ENCODE measurements at regions not wholly inside any gene's neighbourhood (a gene's known extent, or its start where the extent isn't known, plus 50 kb on each side); places are given as distances from the start of the nearest gene placed in this dataset.
A peak's percentile ranks its signal among the peaks of the same experiment; 100 is the strongest.
"Not testable (repeated sequence)": the region's sequence is repeated elsewhere in the genome, so short reads cannot be mapped to it uniquely, and the experiment has no call there.

GRCh38 chr10:124164264-124164663 lies 70.9 kb upstream of the CHST15 start:
- peak; percentile 35 for DNase-seq (ENCODE audit: low spot score)

- DNase-seq (ENCODE audit: low spot score): no peak
Observed at GRCh38 chr10:124162774-124163354, 69.5 kb upstream of the CHST15 start.

- DNase-seq (ENCODE audit: low spot score): no peak
Observed at GRCh38 chr10:124162136-124162535, 68.7 kb upstream of the CHST15 start.

- DNase-seq (ENCODE audit: low spot score): no peak
Observed at GRCh38 chr10:124161601-124162000, 68.2 kb upstream of the CHST15 start.

GRCh38 chr10:124160943-124161582 lies 67.7 kb upstream of the CHST15 start:
- DNase-seq (ENCODE audit: low spot score): no peak

- DNase-seq (ENCODE audit: low spot score): no peak
Observed at GRCh38 chr10:124160176-124160575, 66.8 kb upstream of the CHST15 start.

- DNase-seq (ENCODE audit: low spot score): no peak
Observed at GRCh38 chr10:124159153-124159552, 65.8 kb upstream of the CHST15 start.

- DNase-seq (ENCODE audit: low spot score): no peak
Observed at GRCh38 chr10:124158592-124158991, 65.2 kb upstream of the CHST15 start.

- no peak for DNase-seq (ENCODE audit: low spot score)
Observed at GRCh38 chr10:124157271-124157681, 63.9 kb upstream of the CHST15 start.

GRCh38 chr10:124156524-124157260 lies 63.3 kb upstream of the CHST15 start:
- no peak for DNase-seq (ENCODE audit: low spot score)

- DNase-seq (ENCODE audit: low spot score): no peak
Observed at GRCh38 chr10:124155781-124156435, 62.5 kb upstream of the CHST15 start.

- peak; percentile 25 for DNase-seq (ENCODE audit: low spot score)
Observed at GRCh38 chr10:124153023-124153826, 59.8 kb upstream of the CHST15 start.

- DNase-seq (ENCODE audit: low spot score): no peak
Observed at GRCh38 chr10:124152139-124153022, 59.0 kb upstream of the CHST15 start.

- no peak for DNase-seq (ENCODE audit: low spot score)
Observed at GRCh38 chr10:124151466-124152095, 58.2 kb upstream of the CHST15 start.

GRCh38 chr10:124150807-124151417 lies 57.5 kb upstream of the CHST15 start:
- DNase-seq (ENCODE audit: low spot score): no peak

- DNase-seq (ENCODE audit: low spot score): no peak
Observed at GRCh38 chr10:124150189-124150806, 56.9 kb upstream of the CHST15 start.

GRCh38 chr10:124149189-124150042 lies 56.0 kb upstream of the CHST15 start:
- DNase-seq (ENCODE audit: low spot score): no peak

- not testable (repeated sequence) for DNase-seq (ENCODE audit: low spot score)
Observed at GRCh38 chr10:124148509-124149188, 55.3 kb upstream of the CHST15 start.
